RWPE2 (cell line): ENCODE measurements at regions not wholly inside any gene's neighbourhood (a gene's known extent, or its start where the extent isn't known, plus 50 kb on each side); places are given as distances from the start of the nearest gene placed in this dataset.

ENCODE experiments used
- ATAC-seq: fragments of 200-7000 bp; cut with Tn5 transposase; 3 replicates; pipeline ENCODE4 v1.9.1; 2021; ENCODE audit warnings: low read depth
- DNase-seq: peaks from one replicate; pipeline ENCODE4 v3.0.0-alpha.2; 2020; ENCODE audit warnings: low spot score
- H3K27ac ChIP-seq: fragments of 450-650 bp; 2 replicates; pipeline ENCODE4 v1.5.1; 2017; ENCODE audit warnings: mild to moderate bottlenecking; ENCODE audit not compliant: poor library complexity, severe bottlenecking
- H3K27me3 ChIP-seq: fragments of 250-450 bp; sonication (Bioruptor Pico); 2 replicates; pipeline ENCODE4 v1.5.1; 2021; ENCODE audit warnings: mild to moderate bottlenecking, moderate library complexity; ENCODE audit not compliant: insufficient read depth, poor library complexity, severe bottlenecking
- H3K36me3 ChIP-seq: fragments of 250-450 bp; sonication (Bioruptor Pico); 2 replicates; pipeline ENCODE4 v1.5.1; 2020; ENCODE audit warnings: low read depth, mild to moderate bottlenecking, moderate library complexity
- H3K4me1 ChIP-seq: fragments of 250-450 bp; sonication (Bioruptor Pico); 2 replicates; pipeline ENCODE4 v1.5.1; 2021; ENCODE audit warnings: mild to moderate bottlenecking, moderate library complexity; ENCODE audit not compliant: insufficient read depth, poor library complexity, severe bottlenecking
- H3K4me3 ChIP-seq: fragments of 250-450 bp; sonication (Bioruptor Pico); 2 replicates; pipeline ENCODE4 v1.5.1; 2021; ENCODE audit warnings: mild to moderate bottlenecking, moderate library complexity; ENCODE audit not compliant: severe bottlenecking
- H3K9me3 ChIP-seq: fragments of 250-450 bp; sonication (Bioruptor Pico); 2 replicates; pipeline ENCODE4 v1.5.1; 2021; ENCODE audit warnings: mild to moderate bottlenecking, moderate library complexity; ENCODE audit not compliant: severe bottlenecking
- TF ChIP-seq, protein P1 (sequence below): fragments of 450-650 bp; IDR thresholded peaks from one replicate; pipeline ENCODE4 v1.5.1; 2017; ENCODE audit warnings: mild to moderate bottlenecking, moderate library complexity; ENCODE audit not compliant: poor library complexity, severe bottlenecking

DNA sequence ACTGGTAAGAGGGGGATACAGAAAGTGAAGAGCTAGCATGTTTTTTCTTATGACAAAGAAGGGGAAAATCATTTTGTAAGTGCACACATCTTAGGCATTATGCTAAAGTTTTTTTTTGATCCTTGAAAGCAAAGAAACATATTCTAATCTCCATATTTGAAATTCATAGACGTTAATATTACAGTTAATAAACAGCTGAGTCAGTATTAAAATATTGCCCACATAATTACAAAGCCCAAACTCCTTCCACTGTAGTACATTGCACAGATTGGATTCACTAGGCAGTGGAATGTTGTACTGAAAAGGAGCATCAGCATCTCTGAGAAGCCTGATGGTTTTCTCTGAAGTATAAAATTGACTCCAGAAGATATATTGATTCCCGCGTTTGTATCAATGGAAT lies 122.6 kb downstream of the ISOC1 start:
- DNase-seq (no peak), ATAC-seq (no peak)
- H3K27ac ChIP-seq = no peak overlapping the region
- H3K9me3 ChIP-seq = no peaks in the 10 kb centered on the region
- TF ChIP-seq, protein P1, sequence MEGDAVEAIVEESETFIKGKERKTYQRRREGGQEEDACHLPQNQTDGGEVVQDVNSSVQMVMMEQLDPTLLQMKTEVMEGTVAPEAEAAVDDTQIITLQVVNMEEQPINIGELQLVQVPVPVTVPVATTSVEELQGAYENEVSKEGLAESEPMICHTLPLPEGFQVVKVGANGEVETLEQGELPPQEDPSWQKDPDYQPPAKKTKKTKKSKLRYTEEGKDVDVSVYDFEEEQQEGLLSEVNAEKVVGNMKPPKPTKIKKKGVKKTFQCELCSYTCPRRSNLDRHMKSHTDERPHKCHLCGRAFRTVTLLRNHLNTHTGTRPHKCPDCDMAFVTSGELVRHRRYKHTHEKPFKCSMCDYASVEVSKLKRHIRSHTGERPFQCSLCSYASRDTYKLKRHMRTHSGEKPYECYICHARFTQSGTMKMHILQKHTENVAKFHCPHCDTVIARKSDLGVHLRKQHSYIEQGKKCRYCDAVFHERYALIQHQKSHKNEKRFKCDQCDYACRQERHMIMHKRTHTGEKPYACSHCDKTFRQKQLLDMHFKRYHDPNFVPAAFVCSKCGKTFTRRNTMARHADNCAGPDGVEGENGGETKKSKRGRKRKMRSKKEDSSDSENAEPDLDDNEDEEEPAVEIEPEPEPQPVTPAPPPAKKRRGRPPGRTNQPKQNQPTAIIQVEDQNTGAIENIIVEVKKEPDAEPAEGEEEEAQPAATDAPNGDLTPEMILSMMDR = no peak
- H3K4me3 ChIP-seq = no peak overlapping the region
- no peaks in the 10 kb centered on the region for H3K4me1 ChIP-seq
- no peaks in the 10 kb centered on the region for H3K36me3 ChIP-seq
- no peaks in the 10 kb centered on the region for H3K27me3 ChIP-seq

DNA sequence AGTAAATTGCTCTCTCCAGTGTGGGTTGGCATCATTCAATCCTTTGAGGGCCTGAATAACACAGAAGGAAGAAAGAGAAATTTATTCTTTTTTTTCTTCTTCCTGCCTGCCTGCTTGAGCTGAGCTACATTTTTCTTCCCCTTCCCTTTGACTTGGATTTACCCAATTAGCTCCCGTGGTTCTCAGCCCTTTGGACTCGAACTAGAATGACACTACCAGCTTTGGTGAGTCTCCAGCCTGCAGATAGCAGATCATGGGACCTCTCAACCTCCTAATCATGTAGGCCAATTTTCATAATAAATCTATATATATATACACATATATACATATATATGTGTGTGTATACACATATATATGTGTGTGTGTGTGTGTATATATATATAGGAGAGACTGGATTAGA lies 128.6 kb downstream of the ISOC1 start:
- Histone ChIP-seq H3K9me3 (peaks cover 2% of the 10 kb centered on the region), H3K36me3 (no peaks in the 10 kb centered on the region), H3K4me1 (no peaks in the 10 kb centered on the region), H3K4me3 (no peak overlapping the region), H3K27me3 (peaks cover 6% of the 10 kb centered on the region), H3K27ac (no peak overlapping the region)
- no peak for ATAC-seq
- TF ChIP-seq, protein P1 = no peak
- DNase-seq = no peak

DNA sequence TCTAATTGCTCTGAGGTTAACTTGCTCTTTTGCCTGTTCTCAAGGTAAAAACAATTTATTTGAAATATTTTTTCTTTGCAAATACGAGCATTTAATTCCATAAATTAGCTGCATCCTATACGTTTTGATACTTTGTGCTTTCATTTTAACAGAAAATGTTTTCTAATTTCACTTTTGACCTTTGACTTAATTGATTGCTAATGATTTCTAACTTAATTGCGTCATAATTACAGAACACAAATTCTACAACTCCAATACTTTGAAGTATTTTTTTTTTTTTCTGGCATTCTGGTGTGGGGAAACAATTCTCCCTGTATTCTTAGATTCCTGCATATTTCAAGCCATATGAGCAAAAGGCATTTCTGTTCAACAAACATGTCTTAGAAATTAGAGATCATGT lies 134.0 kb downstream of the ISOC1 start:
- DNase-seq (no peak), ATAC-seq (no peak)
- H3K4me1 ChIP-seq = no peaks in the 10 kb centered on the region
- H3K36me3 ChIP-seq = no peaks in the 10 kb centered on the region
- peaks cover 6% of the 10 kb centered on the region for H3K27me3 ChIP-seq
- no peak overlapping the region for H3K27ac ChIP-seq
- TF ChIP-seq, protein P1 = no peak
- H3K4me3 ChIP-seq = no peak overlapping the region
- H3K9me3 ChIP-seq = peaks cover 2% of the 10 kb centered on the region

DNA sequence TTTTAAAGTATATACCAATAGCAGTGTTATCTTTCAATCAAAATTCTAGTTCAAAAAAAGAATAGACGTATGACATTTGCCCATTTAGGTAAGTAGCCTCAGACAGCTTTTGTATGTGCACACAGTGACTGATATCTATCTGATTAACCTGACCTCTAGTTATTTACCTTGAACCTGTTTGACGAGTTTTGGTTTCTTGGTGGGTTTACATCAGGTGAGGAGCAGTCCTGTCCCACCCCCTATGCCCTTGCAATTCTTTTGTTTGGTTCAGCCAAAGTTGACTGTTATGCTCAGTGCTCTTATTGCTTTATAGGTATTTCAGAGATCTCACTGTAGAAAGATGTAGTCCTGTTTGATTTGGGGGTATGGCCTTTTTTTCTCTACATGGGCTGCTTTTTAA lies 147.2 kb downstream of the ISOC1 start:
- ATAC-seq (peak; percentile 53; the same call in 2 of the 3 replicates), DNase-seq (no peak)
- Histone ChIP-seq H3K36me3 (no peaks in the 10 kb centered on the region), H3K4me1 (no peaks in the 10 kb centered on the region), H3K9me3 (no peaks in the 10 kb centered on the region), H3K4me3 (no peak overlapping the region), H3K27me3 (no peaks in the 10 kb centered on the region), H3K27ac (no peak overlapping the region)
- TF ChIP-seq, protein P1 = no peak

DNA sequence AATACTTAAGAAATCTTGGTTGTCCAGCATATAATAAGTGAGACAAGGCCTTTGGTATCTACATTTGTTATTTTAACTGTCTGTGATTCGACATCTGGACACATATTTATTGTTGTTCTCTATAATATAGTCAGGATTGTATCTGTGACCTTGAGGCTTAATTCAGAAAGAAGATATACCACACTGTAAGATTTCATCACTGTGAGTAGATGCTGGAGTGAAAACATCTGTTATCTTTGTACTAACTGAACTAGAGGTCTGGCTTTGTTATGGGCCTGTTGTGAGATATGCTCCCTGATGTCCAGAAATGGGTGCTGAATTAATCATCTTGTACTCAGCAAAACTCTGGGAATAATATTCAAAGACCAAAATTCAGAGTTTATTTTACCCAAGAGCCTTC lies 148.5 kb downstream of the ISOC1 start:
- Histone ChIP-seq H3K4me3 (no peak overlapping the region), H3K27me3 (no peaks in the 10 kb centered on the region), H3K36me3 (no peaks in the 10 kb centered on the region), H3K9me3 (no peaks in the 10 kb centered on the region), H3K27ac (no peak overlapping the region), H3K4me1 (no peaks in the 10 kb centered on the region)
- TF ChIP-seq, protein P1 = no peak
- ATAC-seq = no peak
- DNase-seq = no peak
